ENCODE measurements at regions not wholly inside any gene's neighbourhood (a gene's known extent, or its start where the extent isn't known, plus 50 kb on each side); places are given as distances from the start of the nearest gene placed in this dataset.

DNA sequence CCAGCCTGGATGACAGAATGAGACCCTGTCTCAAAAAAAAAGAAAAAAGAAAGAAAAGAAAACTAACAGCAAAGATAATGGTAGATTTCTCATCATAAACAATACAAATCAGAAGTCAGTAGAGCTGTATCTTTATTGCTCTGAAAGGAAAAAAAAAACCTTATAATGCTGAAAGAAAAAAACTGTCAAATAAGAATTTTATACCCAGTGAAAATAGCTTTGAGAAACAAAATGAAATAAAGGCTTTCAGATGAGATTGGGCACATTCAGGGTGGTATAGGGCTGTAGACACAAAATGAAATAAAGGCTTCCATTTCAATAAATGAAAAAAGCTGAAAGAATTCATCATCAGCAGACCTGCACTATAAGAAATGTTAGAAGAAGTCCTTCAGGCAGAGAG, 105.0 kb upstream of the FOXN3 start:
- TF ChIP-seq, protein P1, sequence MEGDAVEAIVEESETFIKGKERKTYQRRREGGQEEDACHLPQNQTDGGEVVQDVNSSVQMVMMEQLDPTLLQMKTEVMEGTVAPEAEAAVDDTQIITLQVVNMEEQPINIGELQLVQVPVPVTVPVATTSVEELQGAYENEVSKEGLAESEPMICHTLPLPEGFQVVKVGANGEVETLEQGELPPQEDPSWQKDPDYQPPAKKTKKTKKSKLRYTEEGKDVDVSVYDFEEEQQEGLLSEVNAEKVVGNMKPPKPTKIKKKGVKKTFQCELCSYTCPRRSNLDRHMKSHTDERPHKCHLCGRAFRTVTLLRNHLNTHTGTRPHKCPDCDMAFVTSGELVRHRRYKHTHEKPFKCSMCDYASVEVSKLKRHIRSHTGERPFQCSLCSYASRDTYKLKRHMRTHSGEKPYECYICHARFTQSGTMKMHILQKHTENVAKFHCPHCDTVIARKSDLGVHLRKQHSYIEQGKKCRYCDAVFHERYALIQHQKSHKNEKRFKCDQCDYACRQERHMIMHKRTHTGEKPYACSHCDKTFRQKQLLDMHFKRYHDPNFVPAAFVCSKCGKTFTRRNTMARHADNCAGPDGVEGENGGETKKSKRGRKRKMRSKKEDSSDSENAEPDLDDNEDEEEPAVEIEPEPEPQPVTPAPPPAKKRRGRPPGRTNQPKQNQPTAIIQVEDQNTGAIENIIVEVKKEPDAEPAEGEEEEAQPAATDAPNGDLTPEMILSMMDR (IDR thresholded peaks at IDR 0.05): no peak
- H3K36me3 ChIP-seq: no peaks in the 10 kb centered on the region
- DNase-seq: no peak
- intact Hi-C loops (cut with DNase I; ENCODE audit: low total_unique reads): no loop called here
- H3K9me3 ChIP-seq: peaks cover 0 to 10% (median 0%) of the 10 kb centered on the region in 3 donors
- no peak overlapping the region for H3K27ac ChIP-seq
- no peaks in the 10 kb centered on the region for H3K27me3 ChIP-seq
- no peak overlapping the region for H3K4me3 ChIP-seq
- no peaks in the 10 kb centered on the region for H3K4me1 ChIP-seq

DNA sequence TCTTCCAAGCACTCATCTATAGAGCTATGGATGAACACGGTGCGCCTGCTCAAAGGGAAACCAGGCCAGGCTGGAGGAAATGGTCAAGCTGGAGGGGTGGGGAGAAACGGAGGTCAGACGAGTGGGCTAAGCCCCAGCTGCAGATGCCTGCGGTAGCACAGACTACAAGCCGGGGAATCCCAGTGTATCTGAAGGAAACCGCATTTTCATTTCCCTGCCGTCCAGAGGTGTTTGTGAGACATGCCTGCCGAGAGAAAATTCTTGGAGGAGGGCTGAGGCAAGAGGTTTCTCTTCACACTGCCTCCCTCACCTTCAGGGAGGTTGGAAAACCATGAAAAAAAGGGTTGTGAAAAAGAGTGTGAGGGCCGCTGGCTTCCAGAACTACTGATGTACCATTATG, 102.0 kb upstream of the FOXN3 start:
- TF ChIP-seq, protein P1 (IDR thresholded peaks at IDR 0.05): no peak

DNA sequence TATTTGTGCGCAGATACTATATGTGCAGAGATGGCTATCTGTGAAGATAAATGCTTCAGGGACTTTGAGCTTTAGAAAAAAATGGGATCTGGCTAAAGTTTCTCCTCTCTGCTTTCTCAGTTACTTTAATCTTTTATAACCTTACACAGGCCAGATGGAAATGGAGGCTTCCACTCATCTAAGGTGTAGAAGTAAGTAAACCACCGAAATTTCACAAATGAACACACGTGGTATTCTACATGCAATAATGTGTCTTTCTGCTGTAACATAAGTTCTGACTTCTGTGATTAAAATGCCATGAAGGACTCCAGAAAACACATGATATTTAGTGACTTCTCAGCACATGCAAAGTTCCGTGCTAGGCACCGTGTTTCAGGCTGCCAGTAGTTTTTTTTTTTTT, 99.1 kb upstream of the FOXN3 start:
- Histone ChIP-seq H3K36me3 (no peaks in the 10 kb centered on the region), H3K9me3 (no peaks in the 10 kb centered on the region), H3K4me1 (no peaks in the 10 kb centered on the region), H3K27me3 (no peaks in the 10 kb centered on the region), H3K4me3 (no peak overlapping the region), H3K27ac (no peak overlapping the region)
- TF ChIP-seq, protein P1 (IDR thresholded peaks at IDR 0.05): no peak
- intact Hi-C loops (cut with DNase I; ENCODE audit: low total_unique reads): no loop called here
- no peak for DNase-seq

More for the DNA sequence above, 102.0 kb upstream of the FOXN3 start:
- H3K27ac ChIP-seq: no peak overlapping the region
- no peak overlapping the region for H3K4me3 ChIP-seq
- no peaks in the 10 kb centered on the region for H3K4me1 ChIP-seq
- H3K36me3 ChIP-seq: no peaks in the 10 kb centered on the region
- no peaks in the 10 kb centered on the region for H3K27me3 ChIP-seq
- intact Hi-C loops (cut with DNase I; ENCODE audit: low total_unique reads): no loop called here
- no peak for DNase-seq
- H3K9me3 ChIP-seq: peaks cover 0 to 7% (median 0%) of the 10 kb centered on the region in 3 donors

DNA sequence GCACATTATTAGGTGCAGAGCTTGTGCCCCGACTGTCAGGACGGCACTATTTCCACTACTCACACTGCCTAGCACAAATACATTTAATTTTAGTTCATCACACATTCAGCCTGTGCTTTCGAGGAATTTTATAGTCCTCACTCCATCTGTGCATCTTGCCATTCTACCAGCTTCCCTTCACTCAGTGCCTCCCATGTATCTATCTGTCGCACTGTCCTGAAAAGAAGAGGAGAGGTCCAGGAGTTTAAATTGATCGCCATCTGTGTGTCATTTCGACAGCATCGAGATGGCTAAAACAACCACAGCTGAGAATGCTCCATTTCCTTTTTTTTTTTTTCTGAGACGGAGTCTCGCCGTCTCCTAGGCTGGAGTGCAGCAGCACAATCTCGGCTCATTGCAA, 97.6 kb upstream of the FOXN3 start:
- intact Hi-C loops (cut with DNase I; ENCODE audit: low total_unique reads): no loop called here
- H3K4me1 ChIP-seq: no peaks in the 10 kb centered on the region
- H3K36me3 ChIP-seq: no peaks in the 10 kb centered on the region
- no peak for DNase-seq
- no peak overlapping the region for H3K27ac ChIP-seq
- no peak overlapping the region for H3K4me3 ChIP-seq
- no peaks in the 10 kb centered on the region for H3K9me3 ChIP-seq
- TF ChIP-seq, protein P1 (IDR thresholded peaks at IDR 0.05): no peak
- no peaks in the 10 kb centered on the region for H3K27me3 ChIP-seq

DNA sequence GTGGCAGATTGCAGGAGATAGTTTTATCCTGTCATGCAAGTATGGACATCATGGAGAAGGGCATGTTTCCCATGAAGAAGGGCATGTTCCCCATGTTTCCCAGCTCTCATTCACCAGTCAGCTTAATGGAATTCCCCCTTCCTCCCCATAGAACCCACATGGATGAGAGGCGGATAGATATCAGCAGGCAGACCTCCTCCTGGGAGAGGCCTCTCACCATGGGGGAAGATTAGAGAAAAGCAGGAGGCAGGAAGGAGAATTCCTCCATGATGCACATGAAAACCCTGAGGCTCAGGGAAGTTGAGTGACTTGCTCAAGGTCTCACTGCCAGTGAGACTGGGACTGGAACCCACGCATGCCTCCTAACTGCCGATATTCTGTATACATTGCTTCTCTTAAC, 92.9 kb upstream of the FOXN3 start:
- H3K27me3 ChIP-seq: no peaks in the 10 kb centered on the region
- no peak overlapping the region for H3K4me3 ChIP-seq
- H3K36me3 ChIP-seq: no peaks in the 10 kb centered on the region
- no peaks in the 10 kb centered on the region for H3K9me3 ChIP-seq
- TF ChIP-seq, protein P1 (IDR thresholded peaks at IDR 0.05): no peak
- peaks cover 0 to 8% (median 0%) of the 10 kb centered on the region in 4 donors for H3K4me1 ChIP-seq
- H3K27ac ChIP-seq: no peak overlapping the region
- intact Hi-C loops (cut with DNase I; ENCODE audit: low total_unique reads): no loop called here
- no peak for DNase-seq

DNA sequence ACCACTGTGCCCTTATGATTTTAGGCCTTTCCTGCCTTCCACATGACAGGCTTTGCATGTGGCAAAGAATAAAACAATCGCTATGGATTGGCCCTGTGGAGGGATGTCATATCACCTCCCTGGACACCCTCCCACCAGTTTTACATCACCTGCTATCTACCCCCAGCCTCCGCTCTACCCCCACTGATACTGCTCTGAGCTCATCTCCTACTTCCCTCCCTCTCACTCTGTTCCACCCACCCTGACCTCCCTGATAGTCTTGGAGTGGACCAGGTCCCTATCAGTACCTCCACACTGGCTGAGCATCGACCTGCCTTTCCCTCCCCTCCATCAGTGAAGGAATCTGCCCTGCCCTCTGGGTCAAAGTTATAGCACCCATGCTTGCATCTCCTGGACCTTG, 91.8 kb upstream of the FOXN3 start:
- Histone ChIP-seq H3K4me3 (no peak overlapping the region), H3K9me3 (no peaks in the 10 kb centered on the region), H3K36me3 (no peaks in the 10 kb centered on the region), H3K27ac (no peak overlapping the region), H3K4me1 (peaks cover 0 to 18% (median 0%) of the 10 kb centered on the region in 4 donors), H3K27me3 (no peaks in the 10 kb centered on the region)
- intact Hi-C loops (cut with DNase I; ENCODE audit: low total_unique reads): no loop called here
- DNase-seq: no peak
- TF ChIP-seq, protein P1 (IDR thresholded peaks at IDR 0.05): no peak

Data from tibial artery (tissue), 4 donors.